NCI-H446 (cell line): ENCODE measurements at regions not wholly inside any gene's neighbourhood (a gene's known extent, or its start where the extent isn't known, plus 50 kb on each side); places are given as distances from the start of the nearest gene placed in this dataset.
"Not testable (repeated sequence)": the region's sequence is repeated elsewhere in the genome, so short reads cannot be mapped to it uniquely, and the experiment has no call there.

Experiments
- DNase-seq, 2 experiments: peaks; one replicate each; lab custom pipeline; 2025; lab: John Stamatoyannopoulos, UW

DNA sequence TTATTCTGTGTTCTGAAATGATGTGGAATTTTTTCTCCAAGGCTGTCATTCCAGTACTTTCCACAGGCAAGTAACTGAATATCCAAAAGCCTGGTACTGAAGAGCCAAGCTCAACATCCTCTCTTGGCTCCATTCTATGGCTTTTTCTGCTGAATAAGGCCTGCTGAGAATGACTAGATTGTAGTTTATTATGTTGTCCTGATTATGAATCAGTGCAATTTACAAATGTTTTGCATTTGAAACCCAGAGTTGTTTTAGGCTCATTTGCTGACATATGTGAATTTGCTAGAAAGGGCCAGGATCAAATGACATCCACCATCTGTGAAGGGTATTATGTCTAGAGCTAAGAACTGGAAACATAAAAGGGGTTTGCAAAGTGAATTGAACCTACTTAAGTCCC lies 596.6 kb downstream of the KCTD12 start:
- peak in 1 of 2 experiments; percentile 3 for DNase-seq

DNA sequence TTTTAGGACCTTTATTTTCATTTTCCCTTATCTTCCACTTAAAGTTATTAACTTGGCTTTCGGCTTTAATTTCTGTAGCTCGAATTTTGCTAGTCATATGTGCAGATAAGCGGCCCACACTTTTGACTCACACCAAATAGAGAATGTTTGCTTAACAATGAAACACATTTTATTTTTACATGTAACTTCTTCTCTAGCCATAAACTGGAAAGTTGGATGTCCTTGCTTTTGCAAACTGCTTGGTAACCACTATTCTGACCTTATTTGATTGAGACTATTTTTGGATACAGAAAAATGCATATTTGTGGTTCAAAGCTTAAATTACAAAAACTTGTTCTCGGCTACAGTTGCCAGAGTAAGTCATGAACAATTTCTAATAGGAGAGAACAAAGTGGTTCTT lies 600.0 kb downstream of the KCTD12 start:
- no peak for DNase-seq

DNA sequence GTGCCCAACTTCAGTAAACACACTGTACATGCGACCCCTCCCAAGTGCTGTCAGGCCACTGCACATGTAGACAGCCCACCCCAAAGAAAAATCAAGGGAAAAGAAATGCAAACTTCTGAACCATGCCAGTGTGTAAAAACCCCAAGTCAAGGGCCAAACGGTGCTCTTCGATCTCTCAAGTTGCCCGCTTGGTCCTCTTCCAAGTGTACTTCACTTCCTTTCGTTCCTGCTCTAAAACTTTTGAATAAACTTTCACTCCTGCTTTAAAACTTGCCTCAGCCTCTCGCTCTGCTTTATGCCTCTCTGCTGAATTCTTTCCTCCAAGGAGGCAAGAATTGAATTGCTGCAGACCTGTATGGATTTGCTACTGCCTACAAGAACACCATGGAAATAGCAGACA lies 600.7 kb downstream of the KCTD12 start:
- DNase-seq = no peak

DNA sequence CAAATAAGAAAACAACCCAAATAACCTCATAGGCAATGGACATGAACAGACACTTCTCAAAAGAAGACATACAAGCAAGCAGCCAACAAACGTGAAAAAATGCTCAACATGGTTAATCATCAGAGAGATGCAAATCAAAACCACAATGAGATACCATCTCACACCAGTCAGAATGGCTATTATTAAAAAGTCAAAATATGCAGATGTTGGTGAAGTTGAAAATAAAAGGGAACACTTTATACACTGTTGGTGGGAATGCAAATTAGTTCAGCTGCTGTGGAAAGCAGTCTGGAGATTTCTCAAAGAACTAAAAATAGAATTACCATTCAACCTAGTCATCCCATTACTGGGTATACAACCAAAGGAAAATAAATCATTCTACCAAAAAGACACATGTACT lies 606.4 kb downstream of the KCTD12 start:
- DNase-seq = not testable (repeated sequence)

DNA sequence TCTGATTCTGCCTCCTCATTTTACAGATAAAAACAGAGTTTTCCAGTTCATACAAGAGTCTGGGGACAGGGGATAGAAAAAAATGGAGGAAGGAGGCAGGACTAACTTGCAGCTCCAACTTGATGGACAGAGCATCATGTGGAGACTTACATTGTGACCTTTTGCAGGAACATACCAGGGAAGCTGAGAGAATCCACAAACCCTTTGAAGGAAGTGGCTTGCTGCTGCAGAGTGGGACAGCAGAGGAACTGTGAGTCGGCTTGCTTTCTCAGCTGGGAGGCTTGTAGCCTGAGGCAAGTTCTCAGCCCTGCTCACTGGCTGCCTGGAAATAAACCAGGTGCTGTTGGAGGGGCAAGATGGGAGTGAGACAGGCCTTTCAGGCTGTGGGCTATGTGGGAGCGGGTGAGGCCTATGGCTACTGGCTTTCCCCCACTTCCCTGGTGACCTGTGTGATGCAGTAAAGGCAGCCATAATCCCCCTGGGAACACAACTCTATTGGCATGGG lies 614.4 kb downstream of the KCTD12 start:
- no peak for DNase-seq

DNA sequence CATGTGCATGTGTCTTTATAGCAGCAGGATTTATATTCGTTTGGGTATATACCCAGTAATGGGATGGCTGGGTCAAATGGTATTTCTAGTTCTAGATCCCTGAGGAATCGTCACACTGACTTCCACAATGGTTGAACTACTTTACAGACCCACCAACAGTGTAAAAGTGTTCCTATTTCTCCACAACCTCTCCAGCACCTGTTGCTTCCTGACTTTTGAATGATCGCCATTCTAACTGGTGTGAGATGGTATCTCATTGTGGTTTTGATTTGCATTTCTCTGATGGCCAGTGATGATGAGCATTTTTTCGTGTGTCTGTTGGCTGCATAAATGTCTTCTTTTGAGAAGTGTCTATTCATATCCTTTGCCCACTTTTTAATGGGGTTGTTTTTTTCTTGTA lies 617.9 kb downstream of the KCTD12 start:
- DNase-seq = not testable (repeated sequence)

DNA sequence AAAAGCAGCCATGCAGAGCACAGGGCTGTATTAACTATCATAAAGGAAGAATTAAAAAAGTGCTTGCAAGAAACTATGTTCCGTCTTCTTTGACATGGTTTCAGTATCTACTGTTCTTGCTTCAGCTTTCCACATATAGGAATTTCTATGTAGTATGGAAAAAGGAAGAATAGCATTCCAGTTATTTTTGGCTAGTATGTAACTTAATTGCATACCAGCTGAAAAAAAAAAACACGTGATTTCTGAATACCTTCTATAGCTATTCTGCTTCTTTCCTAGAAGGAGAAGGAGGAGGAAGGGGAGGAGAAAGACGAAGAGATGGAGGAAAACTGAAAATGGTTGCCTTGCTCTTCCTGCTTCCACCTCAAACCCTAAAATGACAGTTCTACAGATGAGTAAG lies 619.0 kb downstream of the KCTD12 start:
- DNase-seq = no peak

DNA sequence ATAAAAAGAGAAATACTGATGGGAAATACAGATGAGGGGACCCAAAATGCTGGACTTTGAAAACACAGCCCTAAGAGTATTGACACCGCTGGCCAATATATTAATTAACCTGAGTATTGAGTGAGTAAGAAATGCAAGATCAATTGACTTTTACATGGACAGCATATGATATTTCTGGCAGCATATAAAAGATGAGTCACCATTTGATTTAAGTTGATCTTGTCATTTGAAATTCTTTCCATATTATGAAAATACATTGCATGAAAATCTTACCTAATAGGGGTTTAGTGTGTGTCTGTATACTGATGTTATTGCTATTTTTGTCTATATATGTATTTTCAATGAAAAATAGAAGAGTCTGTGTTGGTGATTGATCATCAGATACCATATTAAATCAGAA lies 619.6 kb downstream of the KCTD12 start:
- DNase-seq = no peak

DNA sequence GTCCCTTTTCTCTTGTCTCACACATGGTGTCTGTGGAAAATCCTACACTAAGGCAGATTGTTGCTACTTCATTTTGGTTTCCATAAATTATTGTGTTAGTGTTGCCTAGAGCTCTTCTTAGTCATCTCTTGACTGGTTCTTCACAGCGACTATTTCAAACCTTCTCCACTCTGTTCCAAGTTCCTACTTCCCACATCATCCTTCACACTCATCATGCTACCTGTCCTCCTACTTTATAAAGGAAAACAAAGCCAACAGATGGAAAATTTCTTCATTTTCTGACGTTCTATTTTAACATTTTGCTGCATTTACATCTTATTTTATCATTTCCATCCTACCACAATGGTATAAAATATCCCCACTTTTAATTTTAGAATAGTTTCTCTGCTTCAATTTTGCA lies 614.1 kb downstream of the LMO7 start:
- no peak for DNase-seq

DNA sequence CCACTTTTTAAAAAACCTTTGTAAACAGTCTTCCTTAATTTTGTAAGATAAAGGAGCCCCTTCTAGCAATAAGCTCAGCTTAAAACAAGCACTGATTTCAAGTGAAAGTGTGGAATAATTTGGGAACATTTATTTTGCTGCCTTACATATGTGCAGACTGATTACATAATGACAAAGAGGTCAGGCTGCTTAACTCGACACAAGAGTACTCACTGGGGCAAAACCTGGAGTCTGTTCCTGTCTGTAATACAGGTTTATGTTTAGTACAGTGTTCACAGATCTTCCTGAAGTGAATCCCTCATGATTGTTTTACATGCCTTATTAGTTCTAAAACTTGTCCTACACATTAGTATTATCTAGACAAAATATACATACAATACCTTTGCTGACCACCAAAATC lies 609.8 kb downstream of the LMO7 start:
- DNase-seq = no peak

DNA sequence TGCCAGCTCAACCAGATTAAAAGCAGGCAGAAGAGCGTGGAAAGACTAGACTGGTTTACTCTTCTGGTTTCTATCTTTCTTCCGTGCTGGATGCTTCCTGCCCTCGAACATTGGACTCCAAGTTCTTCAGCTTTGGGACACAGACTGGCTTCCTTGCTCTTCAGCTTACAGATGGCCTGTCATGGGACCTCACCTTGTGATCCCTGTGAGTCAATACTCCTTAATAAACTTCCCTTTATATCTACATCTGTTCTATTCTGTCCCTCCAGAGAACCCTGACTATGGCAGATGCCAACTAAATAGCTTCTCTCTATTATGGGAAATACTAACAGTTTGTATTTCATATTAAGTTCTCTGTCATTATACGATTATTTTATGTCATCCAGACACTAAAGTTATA lies 609.1 kb downstream of the LMO7 start:
- no peak for DNase-seq

DNA sequence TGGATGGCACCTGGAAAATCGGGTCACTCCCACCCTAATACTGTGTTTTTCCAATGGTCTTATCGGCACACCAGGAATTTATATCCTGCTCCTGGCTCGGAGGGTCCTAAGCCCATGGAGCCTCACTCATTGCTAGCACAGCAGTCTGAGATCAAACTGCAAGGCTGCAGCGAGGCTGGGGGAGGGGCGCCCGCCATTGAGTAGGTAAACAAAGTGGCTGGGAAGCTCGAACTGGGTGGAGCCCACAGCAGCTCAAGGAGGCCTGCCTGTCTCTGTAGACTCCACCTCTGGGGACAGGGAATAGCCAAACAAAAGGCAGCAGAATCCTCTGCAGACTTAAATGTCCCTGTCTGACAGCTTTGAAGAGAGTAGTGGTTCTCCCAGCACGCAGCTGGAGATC lies 607.0 kb downstream of the LMO7 start:
- DNase-seq = not testable (repeated sequence)

DNA sequence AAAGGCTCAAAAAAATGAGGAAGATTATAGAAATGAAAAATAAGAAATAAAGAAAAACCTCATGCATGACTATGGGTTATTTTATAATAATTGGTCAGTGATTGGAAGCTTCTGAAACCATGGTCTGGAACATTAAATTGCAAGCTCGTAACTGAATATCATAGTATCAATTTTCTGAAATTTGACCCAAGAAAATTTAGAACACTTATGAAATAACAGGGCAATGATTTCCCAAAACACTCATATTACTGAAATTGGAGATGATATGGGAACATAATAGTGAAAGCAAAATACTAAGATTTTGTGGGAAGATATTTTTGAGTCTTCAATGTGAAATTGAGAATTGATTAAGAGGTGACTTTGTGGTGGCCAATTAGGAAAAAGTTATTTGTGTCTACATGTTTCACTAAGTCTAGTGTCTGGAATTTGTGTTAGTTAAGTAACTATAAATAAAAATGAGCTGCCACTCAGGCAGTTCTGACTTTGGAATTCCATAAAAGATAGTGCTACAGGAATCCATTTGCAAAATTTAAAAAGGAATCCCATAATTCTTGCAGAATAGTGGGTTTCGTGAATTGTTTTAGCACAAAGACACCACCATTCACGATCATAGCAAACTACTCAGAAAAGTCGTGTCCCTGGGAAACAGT lies 603.0 kb downstream of the LMO7 start:
- no peak for DNase-seq

DNA sequence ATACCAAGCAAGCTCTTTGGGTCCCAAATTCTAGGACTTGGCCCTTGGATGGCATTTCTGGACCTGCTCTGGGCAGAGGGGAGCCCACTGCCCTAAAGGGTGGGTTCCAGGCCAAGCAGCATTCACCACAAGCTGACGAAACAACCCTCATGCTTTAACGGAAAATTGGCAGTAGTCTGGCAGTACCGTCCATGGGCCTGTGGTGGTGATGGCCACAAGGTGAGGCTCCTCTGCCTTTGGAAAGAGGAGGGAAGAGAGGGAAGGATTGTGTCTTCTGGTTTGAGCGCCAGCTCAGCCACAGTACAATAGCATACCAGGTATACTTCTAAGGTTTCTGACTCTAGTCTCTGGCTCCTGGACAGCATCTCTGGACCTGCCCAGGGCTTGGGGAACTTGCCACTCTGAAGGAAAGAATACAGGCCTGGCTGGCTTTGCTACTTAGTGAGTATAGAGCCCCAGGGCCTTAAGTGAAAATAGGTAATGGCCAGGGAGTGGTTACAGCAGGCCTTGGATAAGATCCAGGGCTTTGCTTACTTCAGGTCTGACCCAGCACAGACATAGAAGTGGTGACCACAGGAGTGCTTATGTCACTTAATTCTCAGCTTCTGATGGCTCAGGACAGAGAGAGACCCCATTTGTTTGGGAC lies 595.5 kb downstream of the LMO7 start:
- no peak for DNase-seq

DNA sequence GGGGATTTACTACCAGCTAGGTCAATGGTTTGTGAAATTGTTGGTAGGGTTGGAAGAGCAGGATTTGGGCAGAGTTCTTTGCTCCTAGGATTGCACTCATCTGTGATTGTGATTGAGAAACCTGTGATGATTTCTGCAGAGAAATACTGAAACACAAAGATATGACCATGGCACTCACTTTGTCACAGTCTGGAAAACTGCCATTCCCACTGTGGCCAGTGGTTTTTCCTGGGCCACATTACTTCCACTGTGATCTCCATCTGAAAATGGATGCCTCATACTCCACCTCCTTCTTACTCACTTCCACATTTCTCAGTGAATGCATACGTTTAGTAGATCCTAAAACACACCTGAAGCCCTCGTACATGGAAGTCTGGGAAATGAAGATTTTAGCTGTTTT lies 593.2 kb downstream of the LMO7 start:
- DNase-seq = no peak

DNA sequence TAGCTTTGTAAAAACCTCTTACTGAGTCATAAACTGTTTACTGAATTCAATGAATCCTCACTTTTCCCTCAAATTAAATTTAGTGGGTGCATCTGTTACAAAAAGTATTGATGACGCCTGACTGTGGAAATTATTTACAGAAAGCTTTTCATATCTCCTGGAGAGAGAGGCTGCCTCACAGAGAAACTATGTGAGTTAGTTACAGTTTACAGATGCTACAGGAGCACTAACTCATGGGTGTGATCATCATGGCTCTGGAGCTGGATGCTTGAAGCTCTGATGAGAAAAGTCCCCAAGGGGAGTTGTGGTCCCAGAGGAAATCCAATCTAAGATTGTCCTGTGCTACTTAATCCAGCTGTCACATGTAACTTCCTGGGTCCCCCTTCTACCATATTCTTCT lies 590.8 kb downstream of the LMO7 start:
- DNase-seq = no peak

DNA sequence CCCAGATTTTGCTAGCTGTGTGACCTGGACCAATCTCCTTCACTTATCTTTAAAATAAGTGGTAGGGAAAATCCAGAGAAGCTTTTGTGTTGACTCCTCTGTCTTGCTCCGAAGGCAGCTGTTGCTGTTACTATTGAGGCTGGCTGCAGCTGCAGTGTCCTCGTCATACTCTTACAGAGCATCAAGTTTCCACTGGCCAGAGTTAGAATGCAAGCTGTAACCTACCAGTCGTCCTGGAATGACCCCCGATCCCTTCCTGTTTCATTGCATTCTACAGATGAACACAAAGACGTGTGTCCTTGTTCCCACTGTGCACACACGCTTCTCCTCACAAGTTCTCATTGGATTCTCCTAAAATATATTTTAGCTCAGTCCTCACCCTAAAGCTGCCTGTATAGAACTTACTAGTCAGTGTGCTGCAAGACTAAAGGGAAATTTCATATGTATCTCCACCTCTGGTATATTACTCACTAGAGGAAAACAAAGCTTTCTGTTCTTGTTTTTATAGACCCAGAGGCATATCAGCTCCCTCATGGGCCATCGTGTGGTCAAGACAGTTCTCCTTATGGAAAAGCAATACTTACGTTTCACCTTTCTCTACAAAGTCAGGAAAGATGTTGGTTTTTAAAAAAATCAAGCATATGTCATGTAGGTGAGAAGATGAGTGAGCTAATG lies 589.8 kb downstream of the LMO7 start:
- DNase-seq = no peak

DNA sequence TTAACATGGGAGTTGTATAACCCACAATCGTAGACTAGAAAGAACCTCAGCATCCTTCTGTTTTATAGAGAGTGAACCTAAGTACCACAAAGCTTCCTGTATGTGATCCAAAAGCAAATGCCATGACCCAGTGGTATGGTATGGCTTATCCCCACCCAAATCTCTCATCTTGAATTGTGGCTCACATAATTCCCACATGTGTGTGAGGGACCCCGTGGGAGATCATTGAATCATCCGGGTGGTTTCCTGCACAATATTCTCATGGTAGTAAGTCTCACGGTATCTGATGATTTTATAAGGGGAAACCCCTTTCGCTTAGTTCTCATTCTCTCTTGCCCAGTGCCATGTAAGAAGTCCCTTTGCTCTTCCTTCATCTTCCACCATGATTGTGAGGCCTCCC lies 587.9 kb downstream of the LMO7 start:
- DNase-seq = no peak

DNA sequence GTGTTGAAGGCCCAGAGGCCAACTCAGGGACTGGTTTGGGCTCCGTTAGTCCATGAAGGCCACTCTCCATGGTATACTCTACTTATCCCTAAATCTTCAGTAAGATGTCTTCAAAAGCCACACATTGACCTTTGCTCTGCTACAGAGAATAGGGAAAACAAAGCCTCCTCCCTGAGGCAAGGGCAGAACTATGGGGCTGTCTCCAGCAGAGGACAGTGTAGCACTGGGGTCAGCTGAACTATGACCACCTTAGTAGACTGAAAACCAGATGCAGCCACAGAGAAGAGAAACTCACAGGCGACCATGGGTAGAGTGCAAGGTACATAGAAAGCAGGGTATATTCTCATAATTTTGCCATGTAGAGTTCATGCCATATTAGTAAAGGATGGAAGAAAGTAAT lies 587.4 kb downstream of the LMO7 start:
- DNase-seq = no peak

DNA sequence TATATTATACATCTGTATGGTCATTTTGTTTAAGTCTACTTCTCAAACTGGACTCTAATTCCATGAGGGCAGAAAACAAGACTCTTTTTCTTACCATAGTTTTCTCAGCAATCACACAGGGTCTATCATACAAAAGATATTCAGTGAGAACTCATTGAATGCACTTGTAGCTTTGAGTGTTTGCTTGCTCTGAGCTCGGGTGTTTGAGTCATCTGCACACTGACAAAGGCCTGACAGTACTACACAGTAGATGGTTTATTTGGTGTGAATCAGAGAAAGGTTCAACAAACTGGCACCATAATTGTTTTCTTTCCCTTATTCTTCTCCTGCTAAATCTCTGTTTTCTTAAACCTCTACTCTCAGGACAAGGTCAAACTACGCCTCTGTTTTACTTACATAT lies 586.4 kb downstream of the LMO7 start:
- no peak for DNase-seq

DNA sequence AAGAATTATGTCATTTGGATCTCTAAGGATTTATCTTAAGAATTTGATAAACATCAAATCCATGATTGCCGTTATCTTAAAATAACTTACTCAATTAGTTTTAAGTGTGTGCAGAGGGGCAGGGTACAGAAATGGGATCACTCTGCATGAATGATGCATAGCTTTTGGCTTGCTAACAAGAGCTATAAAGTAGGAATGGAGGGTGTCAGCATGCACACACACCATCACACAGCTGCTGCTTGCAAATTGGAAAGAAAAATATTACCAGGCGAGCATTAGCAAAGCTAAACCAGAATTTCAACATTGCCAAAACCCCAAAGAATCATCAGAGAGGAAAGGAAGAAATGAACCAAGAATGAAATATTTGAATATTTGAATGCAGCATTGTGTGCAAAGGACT lies 580.6 kb downstream of the LMO7 start:
- DNase-seq = no peak

DNA sequence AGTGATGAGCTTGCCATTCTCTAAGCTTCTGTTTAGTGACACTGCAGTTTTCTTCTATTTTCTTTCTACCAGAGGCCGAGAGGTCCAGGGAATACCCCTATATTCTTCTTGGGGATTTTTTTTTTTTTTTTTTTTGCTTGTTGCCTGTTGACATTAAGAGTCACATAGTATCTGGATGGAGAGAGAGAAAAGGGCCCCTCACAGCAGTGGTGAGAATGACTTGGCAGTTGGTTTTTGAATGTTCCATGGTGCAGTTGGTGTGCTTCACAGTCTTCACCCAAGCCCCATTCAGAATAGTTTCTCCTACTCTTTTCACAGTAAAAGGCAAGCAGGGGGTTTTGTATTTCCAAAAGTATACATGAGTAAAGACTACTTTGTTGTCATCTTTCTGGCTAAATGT lies 577.9 kb downstream of the LMO7 start:
- no peak for DNase-seq

DNA sequence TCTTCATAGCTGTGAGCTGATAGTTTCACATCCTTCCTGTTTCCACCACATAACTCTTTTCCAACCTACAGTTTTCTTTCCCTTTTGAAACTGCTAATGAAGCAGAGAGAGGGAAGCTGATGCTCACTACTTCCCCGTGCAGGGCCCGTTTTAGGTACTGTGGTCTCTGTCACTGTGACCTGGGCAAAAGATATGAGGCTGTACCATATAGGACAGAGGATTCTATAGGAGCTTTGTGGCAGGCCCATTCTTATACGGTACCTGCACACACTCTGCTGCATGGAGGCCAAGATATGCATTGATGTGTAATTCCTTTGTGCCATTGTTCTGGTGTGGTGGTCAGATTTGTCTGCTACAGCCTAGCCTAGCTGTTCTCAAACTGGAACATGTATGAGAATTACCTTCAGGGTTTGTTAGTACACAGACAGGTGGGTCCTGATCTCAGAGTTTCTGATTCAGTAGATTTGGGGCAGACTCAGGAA lies 577.3 kb downstream of the LMO7 start:
- no peak for DNase-seq
